Muscle of arm (tissue), 1 donor: ENCODE measurements at regions not wholly inside any gene's neighbourhood (a gene's known extent, or its start where the extent isn't known, plus 50 kb on each side); places are given as distances from the start of the nearest gene placed in this dataset.
"Not testable (repeated sequence)": the region's sequence is repeated elsewhere in the genome, so short reads cannot be mapped to it uniquely, and the experiment has no call there.

ENCODE experiments used
- DNase-seq: peaks from one replicate; pipeline ENCODE4 v3.0.0-alpha.2; 2013

- DNase-seq = no peak
These were observed 213.6 kb downstream of the FBXO8 start for GRCh38 chr4:174069848-174070330.

GRCh38 chr4:174066611-174067205 lies 216.8 kb downstream of the FBXO8 start:
- DNase-seq = no peak

- DNase-seq = no peak
These were observed 220.6 kb downstream of the FBXO8 start for GRCh38 chr4:174062831-174063230.

- no peak for DNase-seq
These were observed 222.4 kb downstream of the FBXO8 start for GRCh38 chr4:174061026-174061425.

GRCh38 chr4:174058846-174059245 lies 224.6 kb downstream of the FBXO8 start:
- DNase-seq = no peak

GRCh38 chr4:174056959-174057358 lies 226.5 kb downstream of the FBXO8 start:
- DNase-seq = no peak

GRCh38 chr4:174055344-174055743 lies 228.1 kb downstream of the FBXO8 start:
- DNase-seq = no peak

GRCh38 chr4:174053895-174054294 lies 229.6 kb downstream of the FBXO8 start:
- DNase-seq = no peak

- DNase-seq = no peak
These were observed 236.1 kb downstream of the FBXO8 start for GRCh38 chr4:174047363-174047762.

- DNase-seq = not testable (repeated sequence)
These were observed 237.6 kb downstream of the FBXO8 start for GRCh38 chr4:174045829-174046228.

- DNase-seq = no peak
These were observed 238.1 kb downstream of the FBXO8 start for GRCh38 chr4:174045381-174045780.

- DNase-seq = no peak
These were observed 241.8 kb downstream of the FBXO8 start for GRCh38 chr4:174041555-174042105.

GRCh38 chr4:174040287-174040686 lies 243.2 kb downstream of the FBXO8 start:
- no peak for DNase-seq

- DNase-seq = no peak
These were observed 245.0 kb downstream of the FBXO8 start for GRCh38 chr4:174038481-174038880.

- DNase-seq = no peak
These were observed 245.8 kb downstream of the FBXO8 start for GRCh38 chr4:174037631-174038030.

- DNase-seq = no peak
These were observed 246.4 kb downstream of the FBXO8 start for GRCh38 chr4:174037049-174037448.

GRCh38 chr4:174036576-174036975 lies 246.9 kb downstream of the FBXO8 start:
- no peak for DNase-seq

GRCh38 chr4:174036111-174036510 lies 247.4 kb downstream of the FBXO8 start:
- DNase-seq = no peak

- DNase-seq = no peak
These were observed 259.8 kb downstream of the FBXO8 start for GRCh38 chr4:174023641-174024040.

- DNase-seq = no peak
These were observed 265.2 kb downstream of the FBXO8 start for GRCh38 chr4:174018236-174018635.

- no peak for DNase-seq
These were observed 267.2 kb downstream of the FBXO8 start for GRCh38 chr4:174016251-174016650.

GRCh38 chr4:174012886-174013259 lies 270.6 kb downstream of the FBXO8 start:
- DNase-seq = no peak

- DNase-seq = no peak
These were observed 271.2 kb downstream of the FBXO8 start for GRCh38 chr4:174012135-174012885.
